GM10266 (cell line): ENCODE measurements at regions not wholly inside any gene's neighbourhood (a gene's known extent, or its start where the extent isn't known, plus 50 kb on each side); places are given as distances from the start of the nearest gene placed in this dataset.
"Not testable (repeated sequence)": the region's sequence is repeated elsewhere in the genome, so short reads cannot be mapped to it uniquely, and the experiment has no call there.

Source experiments
- DNase-seq: peaks from one replicate; pipeline ENCODE4 v3.0.0; 2012; ENCODE audit errors: extremely low spot score
- CTCF ChIP-seq: IDR thresholded peaks from 2 replicates; pipeline ENCODE4 v1.5.1; 2012; ENCODE audit warnings: mild to moderate bottlenecking, low read depth; ENCODE audit not compliant: control insufficient read depth, insufficient read depth; ENCODE audit errors: missing control alignments

- no peak for TF ChIP-seq CTCF
- DNase-seq, result no peak
These were observed 183.1 kb upstream of the PRSS58 start for GRCh38 chr7:142440906-142441411.

GRCh38 chr7:142440219-142440905 lies 182.5 kb upstream of the PRSS58 start:
- no peak for TF ChIP-seq CTCF
- DNase-seq, result no peak

- no peak for DNase-seq
- no peak for TF ChIP-seq CTCF
These were observed 181.9 kb upstream of the PRSS58 start for GRCh38 chr7:142439739-142440138.

- DNase-seq, result no peak
- no peak for TF ChIP-seq CTCF
These were observed 181.2 kb upstream of the PRSS58 start for GRCh38 chr7:142438923-142439515.

GRCh38 chr7:142438235-142438922 lies 180.5 kb upstream of the PRSS58 start:
- peak; percentile 33 for DNase-seq
- peak; percentile 61 for TF ChIP-seq CTCF

- TF ChIP-seq CTCF, result no peak
These were observed 179.9 kb upstream of the PRSS58 start for GRCh38 chr7:142437741-142438140.

GRCh38 chr7:142436601-142437000 lies 178.7 kb upstream of the PRSS58 start:
- no peak for TF ChIP-seq CTCF
- DNase-seq, result peak; percentile 38

More at GRCh38 chr7:142437741-142438140, 179.9 kb upstream of the PRSS58 start:
- DNase-seq, result no peak

GRCh38 chr7:142435606-142436005 lies 177.7 kb upstream of the PRSS58 start:
- DNase-seq, result not testable (repeated sequence)
